ENCODE measurements at regions not wholly inside any gene's neighbourhood (a gene's known extent, or its start where the extent isn't known, plus 50 kb on each side); places are given as distances from the start of the nearest gene placed in this dataset.

DNA sequence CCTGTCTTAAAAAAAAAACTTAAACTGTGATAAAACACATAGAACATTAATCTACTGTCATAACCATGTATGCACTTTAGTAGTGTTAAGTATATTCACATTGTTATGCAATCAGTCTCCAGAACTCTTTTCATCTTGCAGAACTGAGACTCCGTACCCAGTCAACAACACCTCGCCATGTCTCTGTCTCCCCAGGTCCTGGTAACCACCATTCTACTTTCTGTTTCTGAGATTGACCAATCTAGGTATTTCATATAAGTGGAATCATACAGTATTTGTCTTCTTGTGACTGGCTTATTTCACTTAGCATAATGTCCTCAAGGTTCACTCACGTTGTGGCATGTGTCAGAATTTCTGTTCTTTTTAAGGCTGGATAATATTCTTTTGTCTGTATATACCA, 290.8 kb upstream of the CXCR4 start:
- no peak for DNase-seq (ENCODE audit: low read depth)
- no peak overlapping the region for H3K4me3 ChIP-seq (ENCODE audit: control insufficient read depth, low read depth, low read length)
- TF ChIP-seq, protein P1, sequence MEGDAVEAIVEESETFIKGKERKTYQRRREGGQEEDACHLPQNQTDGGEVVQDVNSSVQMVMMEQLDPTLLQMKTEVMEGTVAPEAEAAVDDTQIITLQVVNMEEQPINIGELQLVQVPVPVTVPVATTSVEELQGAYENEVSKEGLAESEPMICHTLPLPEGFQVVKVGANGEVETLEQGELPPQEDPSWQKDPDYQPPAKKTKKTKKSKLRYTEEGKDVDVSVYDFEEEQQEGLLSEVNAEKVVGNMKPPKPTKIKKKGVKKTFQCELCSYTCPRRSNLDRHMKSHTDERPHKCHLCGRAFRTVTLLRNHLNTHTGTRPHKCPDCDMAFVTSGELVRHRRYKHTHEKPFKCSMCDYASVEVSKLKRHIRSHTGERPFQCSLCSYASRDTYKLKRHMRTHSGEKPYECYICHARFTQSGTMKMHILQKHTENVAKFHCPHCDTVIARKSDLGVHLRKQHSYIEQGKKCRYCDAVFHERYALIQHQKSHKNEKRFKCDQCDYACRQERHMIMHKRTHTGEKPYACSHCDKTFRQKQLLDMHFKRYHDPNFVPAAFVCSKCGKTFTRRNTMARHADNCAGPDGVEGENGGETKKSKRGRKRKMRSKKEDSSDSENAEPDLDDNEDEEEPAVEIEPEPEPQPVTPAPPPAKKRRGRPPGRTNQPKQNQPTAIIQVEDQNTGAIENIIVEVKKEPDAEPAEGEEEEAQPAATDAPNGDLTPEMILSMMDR (IDR thresholded peaks at IDR 0.05; ENCODE audit: control insufficient read depth, insufficient read depth, low read depth, low read length, missing control alignments), result no peak

DNA sequence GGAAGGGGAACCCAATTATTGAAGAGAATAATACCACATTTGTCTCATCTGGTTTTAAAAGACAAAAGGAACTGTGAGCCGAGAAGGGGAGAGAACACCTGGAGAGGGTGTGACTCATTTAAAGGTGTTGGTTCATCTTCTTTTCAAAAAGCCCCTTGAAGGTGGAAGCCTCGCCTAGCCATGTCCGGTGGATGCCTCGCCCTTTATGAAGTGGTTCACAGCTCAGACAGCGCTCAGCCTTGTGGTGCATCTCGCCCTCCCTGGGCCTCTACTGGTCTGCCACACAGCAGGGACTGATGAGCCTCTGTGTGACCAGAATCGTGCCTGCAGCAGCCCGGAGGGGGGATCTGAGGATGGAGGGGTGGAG, 290.0 kb upstream of the CXCR4 start:
- no peak for DNase-seq (ENCODE audit: low read depth)
- TF ChIP-seq, protein P1 (IDR thresholded peaks at IDR 0.05; ENCODE audit: control insufficient read depth, insufficient read depth, low read depth, low read length, missing control alignments), result no peak
- no peak overlapping the region for H3K4me3 ChIP-seq (ENCODE audit: control insufficient read depth, low read depth, low read length)

DNA sequence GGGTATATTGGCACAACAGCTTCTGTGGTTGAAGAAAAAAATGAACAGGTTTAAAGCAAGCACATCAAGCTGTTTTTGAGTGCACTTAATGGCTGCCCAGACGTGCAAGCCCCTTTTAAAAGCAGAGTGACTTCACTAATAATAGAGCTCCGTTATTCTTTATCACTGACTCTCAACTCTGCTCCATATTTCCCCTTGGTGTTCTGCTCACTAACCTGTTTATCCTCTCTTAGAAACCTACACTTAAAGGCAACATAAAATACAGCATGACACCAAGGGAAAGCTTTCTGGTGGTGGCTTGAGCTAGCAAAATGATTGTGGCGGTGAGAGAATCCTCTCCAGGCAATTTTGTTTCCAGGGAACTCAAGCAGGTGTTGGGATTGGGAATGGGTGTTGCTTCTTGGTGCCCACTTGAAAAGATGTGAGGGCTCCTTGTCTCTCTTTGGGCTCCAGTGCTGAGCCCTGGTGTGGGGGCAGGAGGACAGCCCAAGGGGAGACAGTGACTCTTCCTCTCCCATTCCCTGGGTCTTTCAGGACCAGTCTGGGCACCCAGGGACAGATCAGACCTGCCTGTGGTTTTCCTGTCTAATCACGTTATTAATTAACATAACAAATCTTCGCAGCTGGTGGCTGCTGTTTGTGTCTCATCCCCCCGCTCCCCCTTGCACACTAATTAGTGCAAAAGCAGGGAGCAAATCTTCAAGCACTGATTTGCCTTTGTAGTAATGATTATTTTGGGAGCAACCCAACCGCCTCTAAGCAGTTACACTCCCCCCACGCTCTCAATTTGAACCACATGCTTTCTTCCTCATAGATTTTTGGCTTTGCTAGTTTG, 289.4 kb upstream of the CXCR4 start:
- DNase-seq (ENCODE audit: low read depth), result no peak
- H3K4me3 ChIP-seq (ENCODE audit: control insufficient read depth, low read depth, low read length), result no peak overlapping the region
- TF ChIP-seq, protein P1 (IDR thresholded peaks at IDR 0.05; ENCODE audit: control insufficient read depth, insufficient read depth, low read depth, low read length, missing control alignments), result no peak

DNA sequence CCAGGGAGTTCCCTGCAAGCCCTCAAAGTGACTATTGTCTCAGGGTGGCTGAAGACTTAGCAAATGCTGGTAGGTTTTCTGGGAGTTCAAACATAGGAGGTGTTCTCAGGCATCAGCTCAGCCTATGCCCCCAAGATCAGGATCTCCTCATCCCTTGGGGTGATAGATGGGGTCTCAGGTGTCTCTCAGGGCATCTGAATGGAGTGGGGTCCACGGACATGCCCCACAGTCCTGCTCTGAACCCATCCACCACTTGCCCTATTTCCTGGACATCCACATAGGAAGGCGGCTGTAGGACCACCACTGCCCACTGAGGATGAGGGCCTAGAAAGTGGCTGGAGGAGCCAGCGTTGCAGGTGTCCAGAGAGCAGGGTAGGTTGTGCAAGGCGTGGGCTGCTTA, 287.0 kb upstream of the CXCR4 start:
- no peak overlapping the region for H3K4me3 ChIP-seq (ENCODE audit: control insufficient read depth, low read depth, low read length)
- DNase-seq (ENCODE audit: low read depth), result no peak
- TF ChIP-seq, protein P1 (IDR thresholded peaks at IDR 0.05; ENCODE audit: control insufficient read depth, insufficient read depth, low read depth, low read length, missing control alignments), result no peak

DNA sequence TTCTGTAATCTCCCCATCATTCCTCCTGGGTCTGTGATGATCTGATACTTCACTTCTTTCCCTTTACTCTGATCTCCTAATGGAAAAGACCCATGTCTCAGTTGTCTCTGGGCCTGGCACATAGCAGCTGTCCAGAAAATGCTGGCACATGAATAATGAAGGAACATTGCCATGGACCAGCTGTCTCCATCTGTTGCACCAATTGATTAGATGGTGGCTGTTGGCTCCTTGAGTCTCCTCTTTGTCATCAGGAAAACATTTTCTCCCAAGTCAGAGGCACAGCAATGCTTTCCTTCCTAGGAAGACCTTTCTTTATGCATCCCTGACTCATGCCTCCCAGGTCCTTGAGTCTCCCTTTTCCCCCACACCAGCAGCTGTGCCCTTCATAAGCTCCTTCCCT, 286.2 kb upstream of the CXCR4 start:
- TF ChIP-seq, protein P1 (IDR thresholded peaks at IDR 0.05; ENCODE audit: control insufficient read depth, insufficient read depth, low read depth, low read length, missing control alignments), result no peak
- DNase-seq (ENCODE audit: low read depth), result no peak

DNA sequence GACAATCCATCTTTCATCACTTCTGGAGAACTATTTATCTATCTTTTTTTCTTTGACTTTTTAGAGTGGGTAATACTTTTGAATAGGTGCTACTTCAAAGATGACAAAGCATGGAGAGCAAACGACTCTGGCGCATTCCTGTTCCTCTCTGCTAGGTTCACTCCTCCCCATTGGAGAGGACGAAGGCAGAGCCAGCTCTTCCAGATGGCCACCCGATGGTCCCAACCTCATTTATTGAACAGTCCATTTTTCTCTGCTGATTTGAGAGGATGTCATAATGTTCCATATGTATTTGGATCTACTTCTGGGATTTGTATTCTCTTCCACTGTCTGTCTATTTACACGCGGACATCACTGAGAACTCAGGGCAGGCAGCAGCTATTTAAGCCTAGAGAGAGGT, 284.3 kb upstream of the CXCR4 start:
- TF ChIP-seq, protein P1 (IDR thresholded peaks at IDR 0.05; ENCODE audit: control insufficient read depth, insufficient read depth, low read depth, low read length, missing control alignments), result no peak
- no peak overlapping the region for H3K4me3 ChIP-seq (ENCODE audit: control insufficient read depth, low read depth, low read length)
- no peak for DNase-seq (ENCODE audit: low read depth)

More for the DNA sequence above, 286.2 kb upstream of the CXCR4 start:
- H3K4me3 ChIP-seq (ENCODE audit: control insufficient read depth, low read depth, low read length), result no peak overlapping the region
